ENCODE measurements at regions not wholly inside any gene's neighbourhood (a gene's known extent, or its start where the extent isn't known, plus 50 kb on each side); places are given as distances from the start of the nearest gene placed in this dataset.

DNA sequence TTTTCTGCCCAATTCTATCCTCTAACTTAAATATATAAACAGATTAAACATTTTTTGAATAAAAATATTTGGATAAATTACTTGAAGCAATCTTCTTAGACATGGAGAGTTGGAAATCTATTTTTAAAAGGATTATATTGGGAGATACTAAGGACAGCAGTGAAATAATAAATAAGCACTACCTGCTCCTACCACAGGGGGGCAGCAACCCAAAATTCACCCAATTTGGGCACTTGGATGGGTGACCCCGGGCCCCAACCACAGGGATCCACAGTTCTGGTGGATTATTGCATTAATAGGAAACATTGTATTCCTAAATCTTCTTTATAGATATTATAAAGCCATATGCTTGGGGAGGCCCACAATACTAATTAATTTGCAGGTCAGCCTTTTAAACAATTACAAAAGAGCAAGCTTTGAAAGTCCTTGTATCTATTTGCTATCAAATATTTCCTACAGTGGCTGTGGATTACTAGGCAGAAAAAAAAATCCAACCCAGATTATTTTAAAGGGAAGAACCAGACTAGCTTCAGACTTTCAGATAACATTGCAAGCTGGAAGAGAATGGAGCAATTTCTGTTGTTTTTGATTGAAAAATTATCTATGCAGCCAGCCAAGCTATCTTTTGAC is 66.4 kb upstream of the PDE10A start:
- DNase-seq = peak in 1 of 3 donors; percentile 66
- H3K27me3 ChIP-seq = no peaks in the 10 kb centered on the region

DNA sequence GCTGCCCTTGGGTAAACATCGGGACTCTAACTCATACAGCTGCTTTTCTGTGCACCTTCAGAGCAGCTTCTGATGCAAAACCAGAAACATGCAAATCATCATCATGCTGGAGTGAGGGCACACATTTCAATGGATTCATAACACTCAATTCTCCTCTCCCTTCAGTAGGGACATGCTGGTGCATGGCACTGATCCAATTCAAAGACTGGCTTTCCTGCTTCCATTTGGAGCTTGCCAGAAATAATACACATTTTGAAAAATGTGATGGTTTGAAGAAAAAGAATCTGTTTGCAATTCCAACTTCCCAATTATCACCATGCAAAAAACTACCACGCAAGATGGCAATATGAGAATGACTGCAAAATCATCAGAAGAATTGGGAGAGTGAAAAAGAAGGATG is 65.2 kb upstream of the PDE10A start:
- H3K36me3 ChIP-seq = no peaks in the 10 kb centered on the region
- H3K9me3 ChIP-seq = no peaks in the 10 kb centered on the region
- no peaks in the 10 kb centered on the region for H3K4me1 ChIP-seq
- no peak for DNase-seq
- H3K27me3 ChIP-seq = no peaks in the 10 kb centered on the region
- H3K4me3 ChIP-seq = no peak overlapping the region
- H3K27ac ChIP-seq = no peak overlapping the region
- TF ChIP-seq, protein P1, sequence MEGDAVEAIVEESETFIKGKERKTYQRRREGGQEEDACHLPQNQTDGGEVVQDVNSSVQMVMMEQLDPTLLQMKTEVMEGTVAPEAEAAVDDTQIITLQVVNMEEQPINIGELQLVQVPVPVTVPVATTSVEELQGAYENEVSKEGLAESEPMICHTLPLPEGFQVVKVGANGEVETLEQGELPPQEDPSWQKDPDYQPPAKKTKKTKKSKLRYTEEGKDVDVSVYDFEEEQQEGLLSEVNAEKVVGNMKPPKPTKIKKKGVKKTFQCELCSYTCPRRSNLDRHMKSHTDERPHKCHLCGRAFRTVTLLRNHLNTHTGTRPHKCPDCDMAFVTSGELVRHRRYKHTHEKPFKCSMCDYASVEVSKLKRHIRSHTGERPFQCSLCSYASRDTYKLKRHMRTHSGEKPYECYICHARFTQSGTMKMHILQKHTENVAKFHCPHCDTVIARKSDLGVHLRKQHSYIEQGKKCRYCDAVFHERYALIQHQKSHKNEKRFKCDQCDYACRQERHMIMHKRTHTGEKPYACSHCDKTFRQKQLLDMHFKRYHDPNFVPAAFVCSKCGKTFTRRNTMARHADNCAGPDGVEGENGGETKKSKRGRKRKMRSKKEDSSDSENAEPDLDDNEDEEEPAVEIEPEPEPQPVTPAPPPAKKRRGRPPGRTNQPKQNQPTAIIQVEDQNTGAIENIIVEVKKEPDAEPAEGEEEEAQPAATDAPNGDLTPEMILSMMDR (IDR thresholded peaks at IDR 0.05) = no peak
- TF ChIP-seq POLR2A (IDR thresholded peaks at IDR 0.05) = no peak

More for the DNA sequence above, 66.4 kb upstream of the PDE10A start:
- no peak overlapping the region for H3K4me3 ChIP-seq
- TF ChIP-seq, protein P1 (IDR thresholded peaks at IDR 0.05) = peak in 5 of 6 experiments; percentile 19 to 64 (median 57)
- no peak for TF ChIP-seq POLR2A (IDR thresholded peaks at IDR 0.05)
- H3K27ac ChIP-seq = no peak overlapping the region
- no peaks in the 10 kb centered on the region for H3K9me3 ChIP-seq
- H3K36me3 ChIP-seq = no peaks in the 10 kb centered on the region
- H3K4me1 ChIP-seq = no peaks in the 10 kb centered on the region

DNA sequence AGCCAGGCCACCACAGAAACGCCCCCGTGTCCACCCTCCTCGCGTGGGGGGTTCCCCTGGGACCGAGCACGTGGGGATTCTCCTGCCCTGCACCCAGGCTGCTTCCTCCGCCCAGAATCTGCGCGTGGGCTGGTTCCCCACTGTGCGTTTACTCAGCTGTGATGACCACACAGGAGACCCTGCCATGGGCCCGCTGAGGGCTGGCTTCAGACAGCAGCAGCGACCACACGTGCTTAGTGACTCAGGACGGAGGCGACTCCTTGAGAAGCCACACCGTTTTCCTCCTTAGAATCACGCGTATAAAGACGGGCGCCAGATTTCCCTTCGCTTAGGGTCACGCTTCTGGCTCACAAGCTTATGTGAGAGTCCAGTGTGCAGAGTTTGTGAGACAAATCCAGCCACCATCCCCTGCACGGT is 63.9 kb upstream of the PDE10A start:
- TF ChIP-seq POLR2A (IDR thresholded peaks at IDR 0.05) = no peak
- Histone ChIP-seq H3K36me3 (no peaks in the 10 kb centered on the region), H3K9me3 (no peaks in the 10 kb centered on the region), H3K27me3 (no peaks in the 10 kb centered on the region), H3K4me1 (no peaks in the 10 kb centered on the region), H3K27ac (no peak overlapping the region), H3K4me3 (no peak overlapping the region)
- no peak for DNase-seq

DNA sequence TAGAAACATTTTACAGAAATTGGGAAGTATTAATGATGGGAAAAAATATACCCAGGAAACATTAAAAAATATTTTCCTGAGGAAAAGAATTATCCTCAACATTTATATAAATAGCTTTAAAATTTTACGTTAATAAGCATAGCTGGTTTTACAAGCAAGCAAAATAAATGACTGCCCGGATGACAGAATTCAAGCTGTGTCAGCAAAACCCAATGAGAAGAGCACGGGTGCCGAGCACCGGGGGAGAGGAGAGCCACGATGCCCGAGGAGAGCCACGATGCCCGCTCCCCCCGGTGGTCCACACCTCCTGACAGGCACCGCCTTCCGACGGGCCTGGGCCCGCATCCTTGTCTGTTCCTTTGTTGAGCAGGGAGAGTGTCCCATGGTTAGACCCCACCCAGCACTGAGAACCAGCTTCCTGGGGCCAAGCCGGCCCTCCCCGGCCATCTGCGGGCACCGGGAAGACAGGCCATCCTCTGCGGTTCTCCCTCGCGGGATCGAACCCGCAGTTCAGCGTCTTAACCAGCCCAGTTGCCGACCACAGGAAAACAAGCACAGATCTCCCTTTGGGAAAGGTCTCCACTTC is 63.3 kb upstream of the PDE10A start:
- no peak overlapping the region for H3K4me3 ChIP-seq
- H3K9me3 ChIP-seq = no peaks in the 10 kb centered on the region
- H3K27ac ChIP-seq = no peak overlapping the region
- H3K36me3 ChIP-seq = no peaks in the 10 kb centered on the region
- H3K4me1 ChIP-seq = no peaks in the 10 kb centered on the region
- TF ChIP-seq POLR2A (IDR thresholded peaks at IDR 0.05) = no peak
- TF ChIP-seq, protein P1 (IDR thresholded peaks at IDR 0.05) = no peak
- DNase-seq = no peak
- H3K27me3 ChIP-seq = no peaks in the 10 kb centered on the region

DNA sequence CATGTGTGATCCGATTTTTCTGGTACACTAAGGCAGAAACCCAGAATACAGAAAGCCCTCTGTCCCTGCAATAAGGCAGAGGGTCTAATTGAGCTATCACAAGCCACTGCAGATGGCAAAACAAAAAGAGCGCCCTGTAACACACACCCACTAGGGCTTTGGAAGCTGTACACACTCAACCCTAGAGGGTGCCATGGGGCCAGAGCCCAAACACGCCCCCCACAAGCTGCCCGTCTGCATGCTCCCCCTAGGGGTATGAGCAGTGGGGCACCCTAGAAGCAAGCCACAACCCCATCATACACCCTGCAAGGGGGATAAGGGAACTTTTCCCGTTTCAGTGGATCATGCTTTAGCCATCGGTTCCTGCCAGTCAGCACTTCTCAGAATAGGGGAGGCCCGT is 62.2 kb upstream of the PDE10A start:
- no peaks in the 10 kb centered on the region for H3K9me3 ChIP-seq
- no peaks in the 10 kb centered on the region for H3K27me3 ChIP-seq
- no peaks in the 10 kb centered on the region for H3K4me1 ChIP-seq
- H3K27ac ChIP-seq = no peak overlapping the region
- TF ChIP-seq POLR2A (IDR thresholded peaks at IDR 0.05) = no peak
- TF ChIP-seq, protein P1 (IDR thresholded peaks at IDR 0.05) = no peak
- H3K36me3 ChIP-seq = no peaks in the 10 kb centered on the region
- DNase-seq = no peak
- no peak overlapping the region for H3K4me3 ChIP-seq

DNA sequence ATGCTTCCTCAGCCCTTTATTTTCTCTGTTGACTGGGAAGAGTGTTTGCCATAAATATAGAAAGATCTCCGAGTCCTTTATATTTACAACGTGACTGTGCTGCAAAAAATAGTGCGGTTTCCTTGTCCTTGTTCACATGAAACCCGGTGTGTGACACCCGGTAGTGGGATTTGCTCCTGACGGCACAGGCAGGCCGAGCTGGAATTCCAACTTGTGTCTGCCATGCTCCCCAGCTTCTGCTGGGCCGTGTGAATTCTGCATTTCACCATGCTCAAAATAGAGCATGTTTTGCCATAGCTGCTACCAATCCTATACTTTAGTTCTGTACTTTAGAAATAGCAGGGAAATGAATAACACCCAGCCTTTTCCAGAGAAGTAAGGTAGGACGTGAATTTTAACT is 60.3 kb upstream of the PDE10A start:
- TF ChIP-seq POLR2A (IDR thresholded peaks at IDR 0.05) = no peak
- TF ChIP-seq, protein P1 (IDR thresholded peaks at IDR 0.05) = no peak
- Histone ChIP-seq H3K4me1 (no peaks in the 10 kb centered on the region), H3K27me3 (no peaks in the 10 kb centered on the region), H3K27ac (no peak overlapping the region), H3K4me3 (no peak overlapping the region), H3K36me3 (no peaks in the 10 kb centered on the region), H3K9me3 (no peaks in the 10 kb centered on the region)
- DNase-seq = no peak
